ENCODE measurements at regions not wholly inside any gene's neighbourhood (a gene's known extent, or its start where the extent isn't known, plus 50 kb on each side); places are given as distances from the start of the nearest gene placed in this dataset.

GRCh38 chr5:135628771-135629563 is 50.2 kb upstream of the CXCL14 start:
- TF ChIP-seq CTCF (IDR thresholded peaks at IDR 0.05; ENCODE audit: insufficient read depth, low read length) = no peak
- H3K4me3 ChIP-seq (ENCODE audit: low read depth, low read length) = no peak overlapping the region
- no peak for DNase-seq (ENCODE audit: low read depth)
